HG02588 (cell line): ENCODE measurements at regions not wholly inside any gene's neighbourhood (a gene's known extent, or its start where the extent isn't known, plus 50 kb on each side); places are given as distances from the start of the nearest gene placed in this dataset.
"Not testable (repeated sequence)": the region's sequence is repeated elsewhere in the genome, so short reads cannot be mapped to it uniquely, and the experiment has no call there.

Experiments used
- ATAC-seq: cut with Tn5 transposase; IDR thresholded peaks from one replicate; pipeline ENCODE4 v1.9.1; 2021; ENCODE audit warnings: mild to moderate bottlenecking, moderate library complexity; ENCODE audit not compliant: unreplicated experiment

- ATAC-seq = no peak
Measured at GRCh38 chr6:144519426-144519825, 234.3 kb downstream of the UTRN start.

- ATAC-seq = no peak
Measured at GRCh38 chr6:144528743-144529425, 243.7 kb downstream of the UTRN start.

GRCh38 chr6:144530118-144530517, 245.0 kb downstream of the UTRN start:
- ATAC-seq = no peak

- ATAC-seq = not testable (repeated sequence)
Measured at GRCh38 chr6:144532238-144532637, 247.1 kb downstream of the UTRN start.

GRCh38 chr6:144534180-144534579, 249.0 kb downstream of the UTRN start:
- ATAC-seq = no peak

- ATAC-seq = no peak
Measured at GRCh38 chr6:144535630-144536029, 250.5 kb downstream of the UTRN start.

GRCh38 chr6:144536079-144536478, 250.9 kb downstream of the UTRN start:
- no peak for ATAC-seq

- ATAC-seq = no peak
Measured at GRCh38 chr6:144543006-144543871, 258.1 kb downstream of the UTRN start.

- ATAC-seq = peak; percentile 79
Measured at GRCh38 chr6:144544266-144544830, 259.2 kb downstream of the UTRN start.

GRCh38 chr6:144546807-144547206, 261.7 kb downstream of the UTRN start:
- ATAC-seq = no peak

- no peak for ATAC-seq
Measured at GRCh38 chr6:144547409-144547808, 262.3 kb downstream of the UTRN start.

GRCh38 chr6:144548536-144548935, 263.4 kb downstream of the UTRN start:
- ATAC-seq = no peak

GRCh38 chr6:144549837-144550747, 265.0 kb downstream of the UTRN start:
- ATAC-seq = no peak

GRCh38 chr6:144551339-144551738, 266.2 kb downstream of the UTRN start:
- no peak for ATAC-seq

- ATAC-seq = no peak
Measured at GRCh38 chr6:144555066-144555465, 269.9 kb downstream of the UTRN start.

GRCh38 chr6:144559865-144560593, 274.9 kb downstream of the UTRN start:
- ATAC-seq = no peak

- no peak for ATAC-seq
Measured at GRCh38 chr6:144561455-144562043, 276.4 kb downstream of the UTRN start.

- ATAC-seq = no peak
Measured at GRCh38 chr6:144564202-144564601, 279.1 kb downstream of the UTRN start.

- ATAC-seq = no peak
Measured at GRCh38 chr6:144566868-144567615, 281.9 kb downstream of the UTRN start.
